ENCODE measurements at regions not wholly inside any gene's neighbourhood (a gene's known extent, or its start where the extent isn't known, plus 50 kb on each side); places are given as distances from the start of the nearest gene placed in this dataset.

- WGBS (ENCODE audit: missing lambda C conversion rate), result 66% methylated on average over 17 of the region's 17 CpGs
- Histone ChIP-seq H3K4me3 (no peak overlapping the region), H3K4me2 (no peak overlapping the region), H3K4me1 (no peaks in the 10 kb centered on the region), H3K9me3 (no peaks in the 10 kb centered on the region), H3K27ac (no peak overlapping the region)
- TF ChIP-seq HOXB5 (CRISPR knock-in tag; IDR thresholded peaks at IDR 0.05), result no peak
- no peak for TF ChIP-seq EHMT2 (IDR thresholded peaks at IDR 0.05; ENCODE audit: low read depth)
- no peak for TF ChIP-seq ZC3H11A (IDR thresholded peaks at IDR 0.05)
- no peak for TF ChIP-seq NPAS2 (CRISPR knock-in tag; IDR thresholded peaks at IDR 0.05; ENCODE audit: borderline replicate concordance)
- no peak for TF ChIP-seq KDM1A (IDR thresholded peaks at IDR 0.05; ENCODE audit: low read depth)
- no peak for TF ChIP-seq FOSB (CRISPR knock-in tag; IDR thresholded peaks at IDR 0.05)
- no peak for TF ChIP-seq E2F6 (IDR thresholded peaks at IDR 0.05; ENCODE audit: borderline replicate concordance, low read depth)
- no peak for TF ChIP-seq GATA3 (IDR thresholded peaks at IDR 0.05; ENCODE audit: borderline replicate concordance)
- TF ChIP-seq CEBPB (IDR thresholded peaks at IDR 0.05), result no peak
- TF ChIP-seq NR3C1 (IDR thresholded peaks at IDR 0.05), result no peak
- no peak for TF ChIP-seq ESRRA (IDR thresholded peaks at IDR 0.05; ENCODE audit: borderline replicate concordance, low read length)
- TF ChIP-seq RCOR1 (IDR thresholded peaks at IDR 0.05; ENCODE audit: low read depth, low read length), result no peak
- TF ChIP-seq RFX5 (IDR thresholded peaks at IDR 0.05), result no peak
- TF ChIP-seq EHF (CRISPR knock-in tag; IDR thresholded peaks at IDR 0.05), result no peak
- TF ChIP-seq CBX8 (IDR thresholded peaks at IDR 0.05), result no peak
- ChIA-PET CTCF (interaction anchor here (1.1 to 1.8 kb wide), 2 partner anchors 27 to 326 kb away, joined by 3 to 4 read pairs; no protein-coding TSS in a partner anchor), POLR2A (no interaction called here)
- FAIRE-seq, result no peak
- ATAC-seq, result no peak
- no peak for DNase-seq (ENCODE audit: low read depth in 1 of 2, low spot score in 1 of 2)
Measured at GRCh38 chr3:195013411-195014361, 257.3 kb downstream of the XXYLT1 start.

GRCh38 chr3:195015021-195015420 is 255.9 kb downstream of the XXYLT1 start:
- FAIRE-seq (no peak), ATAC-seq (no peak), DNase-seq (ENCODE audit: low read depth in 1 of 2, low spot score in 1 of 2) (no peak)
- Histone ChIP-seq H3K4me3 (no peak overlapping the region), H3K4me1 (no peaks in the 10 kb centered on the region), H3K4me2 (no peak overlapping the region), H3K9me3 (no peaks in the 10 kb centered on the region), H3K27ac (no peak overlapping the region)
- POLR2A ChIA-PET, result no interaction called here
- no peak for TF ChIP-seq MAZ (IDR thresholded peaks at IDR 0.05; ENCODE audit: borderline replicate concordance, low read depth, low read length)
- TF ChIP-seq REST (IDR thresholded peaks at IDR 0.05), result no peak
- no peak for TF ChIP-seq RAD21 (conservative IDR thresholded peaks at IDR 0.05 in 1 of 2, IDR thresholded peaks at IDR 0.05 in 1 of 2)
- no peak for TF ChIP-seq ATOH8 (CRISPR knock-in tag; IDR thresholded peaks at IDR 0.05; ENCODE audit: low read depth)
- TF ChIP-seq EHF (CRISPR knock-in tag; IDR thresholded peaks at IDR 0.05), result no peak
- no peak for TF ChIP-seq HOXB13 (CRISPR knock-in tag; IDR thresholded peaks at IDR 0.05; ENCODE audit: low read depth)
- no peak for TF ChIP-seq RARB (CRISPR knock-in tag; IDR thresholded peaks at IDR 0.05)
- TF ChIP-seq ELK1 (IDR thresholded peaks at IDR 0.05; ENCODE audit: low read depth, low read length), result no peak
- TF ChIP-seq PHF8 (IDR thresholded peaks at IDR 0.05; ENCODE audit: borderline replicate concordance, low read depth), result no peak
- 44% methylated on average over 3 of the region's 5 CpGs for WGBS (ENCODE audit: missing lambda C conversion rate)
- CTCF ChIA-PET, result interaction anchor here (1.1 to 1.8 kb wide), 2 partner anchors 26 to 328 kb away, joined by 3 to 4 read pairs; no protein-coding TSS in a partner anchor

All from A549 (cell line).